Astrocyte of the cerebellum (primary cell): ENCODE measurements at regions not wholly inside any gene's neighbourhood (a gene's known extent, or its start where the extent isn't known, plus 50 kb on each side); places are given as distances from the start of the nearest gene placed in this dataset.

Experiments used
- DNase-seq: peaks from one replicate; pipeline ENCODE4 v3.0.0-alpha.2; 2011; ENCODE audit warnings: low read depth
- H3K4me3 ChIP-seq: 2 replicates; pipeline ENCODE4 v1.5.1; 2011; ENCODE audit warnings: mild to moderate bottlenecking, low read depth, low read length, moderate library complexity
- CTCF ChIP-seq: IDR thresholded peaks from 2 replicates; pipeline ENCODE4 v1.5.1; 2012; ENCODE audit warnings: low read length, low read depth, moderate library complexity, mild to moderate bottlenecking; ENCODE audit errors: missing control alignments
- in situ Hi-C: cut with HindIII; loops from 2 replicates; pipeline ENCODE4 v1.10.0; 2017; ENCODE audit warnings: low sequenced_read_pairs

GRCh38 chr15:46556010-46556409, 921.2 kb downstream of the SQOR start:
- TF ChIP-seq CTCF: no peak
- no peak for DNase-seq
- in situ Hi-C loops: no loop called here
- H3K4me3 ChIP-seq: no peak overlapping the region

GRCh38 chr15:46556559-46557379, 921.9 kb downstream of the SQOR start:
- in situ Hi-C loops: no loop called here
- TF ChIP-seq CTCF: no peak
- H3K4me3 ChIP-seq: no peak overlapping the region
- DNase-seq: no peak

- no peak overlapping the region for H3K4me3 ChIP-seq
- in situ Hi-C loops: no loop called here
- no peak for DNase-seq
- TF ChIP-seq CTCF: no peak
These were observed 933.1 kb downstream of the SQOR start for GRCh38 chr15:46567968-46568367.

GRCh38 chr15:46569781-46570180, 935.0 kb downstream of the SQOR start:
- in situ Hi-C loops: no loop called here
- no peak for DNase-seq
- H3K4me3 ChIP-seq: no peak overlapping the region
- no peak for TF ChIP-seq CTCF

GRCh38 chr15:46576646-46577395, 942.0 kb downstream of the SQOR start:
- no peak for TF ChIP-seq CTCF
- in situ Hi-C loops: no loop called here
- no peak for DNase-seq
- H3K4me3 ChIP-seq: no peak overlapping the region

- DNase-seq: no peak
- in situ Hi-C loops: no loop called here
- TF ChIP-seq CTCF: no peak
These were observed 942.9 kb downstream of the SQOR start for GRCh38 chr15:46577767-46578166.

More at GRCh38 chr15:46577767-46578166, 942.9 kb downstream of the SQOR start:
- H3K4me3 ChIP-seq: no peak overlapping the region
